DMS 273 (cell line): ENCODE measurements at regions not wholly inside any gene's neighbourhood (a gene's known extent, or its start where the extent isn't known, plus 50 kb on each side); places are given as distances from the start of the nearest gene placed in this dataset.

Experiments used
- DNase-seq: peaks from one replicate; lab custom pipeline; 2025; ENCODE audit not compliant: unreplicated experiment; lab: John Stamatoyannopoulos, UW

DNA sequence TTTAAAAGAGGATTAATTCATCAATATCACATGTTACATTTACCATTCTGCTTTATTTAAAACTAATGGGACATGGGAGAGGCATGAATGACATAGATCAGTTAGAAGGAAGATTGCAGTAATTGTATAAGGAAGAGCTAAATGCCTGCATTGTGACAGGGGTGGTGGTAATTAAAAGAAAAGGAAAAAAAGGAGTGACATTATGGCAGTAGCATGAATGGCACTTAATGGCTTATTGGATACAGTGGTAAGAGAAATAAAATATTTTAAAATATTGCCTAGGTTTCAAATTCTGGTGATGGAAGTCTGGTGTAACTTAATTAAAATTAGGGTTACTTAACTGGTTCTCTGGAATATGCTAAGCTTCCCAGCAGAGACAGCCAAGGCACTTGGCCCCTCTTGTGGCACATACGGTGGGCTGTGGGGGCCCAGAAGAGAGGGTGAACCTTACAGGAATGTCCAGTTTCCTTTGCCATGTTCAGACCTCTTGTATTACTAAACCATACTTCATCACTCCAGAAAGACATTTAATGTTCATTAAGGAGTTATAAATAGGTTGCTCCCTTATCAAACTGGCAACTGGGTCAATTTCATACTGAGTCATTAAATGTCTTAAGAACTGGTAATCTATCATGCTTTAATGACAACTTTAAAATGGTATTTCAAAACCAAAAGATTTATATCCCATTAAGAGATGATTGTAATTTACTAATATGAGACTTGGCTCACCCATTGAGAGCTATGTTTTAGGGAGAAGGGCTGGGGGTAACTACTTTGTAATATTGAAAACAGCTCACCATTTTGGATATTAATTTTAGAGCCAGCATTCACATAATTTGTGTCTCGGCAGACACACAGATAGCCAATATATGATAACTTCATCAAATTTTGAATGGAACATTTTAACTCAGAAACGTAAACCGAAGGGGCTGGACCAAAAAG lies 798.9 kb upstream of the PIK3C3 start:
- DNase-seq = no peak

GRCh38 chr18:41155025-41155424 lies 800.0 kb upstream of the PIK3C3 start:
- no peak for DNase-seq

- no peak for DNase-seq
These were observed 801.2 kb upstream of the PIK3C3 start for GRCh38 chr18:41153871-41154270.

GRCh38 chr18:41150316-41150715 lies 804.7 kb upstream of the PIK3C3 start:
- peak; percentile 4 for DNase-seq

GRCh38 chr18:41146301-41146700 lies 808.7 kb upstream of the PIK3C3 start:
- no peak for DNase-seq

DNA sequence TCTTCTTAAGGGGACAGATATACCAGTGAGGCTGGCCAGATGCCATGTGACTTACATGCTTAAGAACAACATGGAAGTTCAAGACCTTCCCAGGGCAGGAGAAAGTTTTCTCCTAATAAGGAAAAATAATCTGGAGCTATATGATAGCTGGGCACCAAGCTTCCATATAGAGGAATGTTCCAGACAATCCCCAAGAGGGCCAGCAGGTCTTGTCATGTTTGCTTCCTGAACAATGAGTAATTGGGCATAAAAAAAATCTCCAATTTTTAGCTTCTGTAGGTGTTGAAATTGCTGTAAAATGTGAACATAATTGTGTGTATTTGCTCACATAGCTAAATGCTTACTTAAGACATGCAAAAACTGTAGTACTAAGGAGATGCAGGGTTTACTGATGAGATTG lies 809.5 kb upstream of the PIK3C3 start:
- no peak for DNase-seq

GRCh38 chr18:41144441-41144840 lies 810.6 kb upstream of the PIK3C3 start:
- DNase-seq = no peak

DNA sequence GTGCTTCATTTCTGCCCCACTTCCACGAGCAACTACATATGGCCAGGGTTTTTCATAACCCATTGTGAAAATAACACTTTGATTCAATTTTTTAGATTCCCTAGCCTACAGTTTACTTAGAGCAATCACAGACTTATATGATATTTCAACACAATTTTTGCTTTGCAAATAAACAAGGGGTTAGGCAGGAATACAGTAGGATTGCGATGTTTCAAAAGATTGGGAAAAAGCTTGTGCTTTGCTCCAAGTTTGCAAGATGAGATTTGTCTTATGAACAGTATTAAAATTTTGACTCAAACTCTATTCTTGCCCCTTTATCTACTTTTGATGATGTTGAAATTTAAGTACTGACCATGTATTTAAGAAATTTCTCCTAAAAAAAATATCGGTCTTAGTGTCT lies 814.5 kb upstream of the PIK3C3 start:
- no peak for DNase-seq

- no peak for DNase-seq
These were observed 819.9 kb upstream of the PIK3C3 start for GRCh38 chr18:41135146-41135545.

DNA sequence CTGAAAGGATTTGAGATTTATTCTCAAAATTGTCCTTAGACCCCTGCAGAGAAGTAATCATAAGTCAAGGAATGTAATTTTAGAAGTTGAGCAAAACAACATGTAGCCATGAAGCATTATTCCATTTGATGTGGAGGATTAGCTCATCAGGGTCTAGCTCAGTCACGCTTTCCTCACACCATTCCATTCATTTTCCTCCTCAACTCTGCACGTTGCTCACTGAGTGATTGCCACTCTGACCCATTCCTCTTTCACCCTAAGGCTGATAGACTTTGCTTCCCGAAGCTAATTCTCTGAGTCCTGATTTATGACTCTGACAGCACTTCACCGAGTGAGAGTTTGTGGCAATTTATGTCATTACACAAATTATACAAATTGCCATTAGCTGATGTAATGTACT lies 820.6 kb upstream of the PIK3C3 start:
- no peak for DNase-seq

- DNase-seq = no peak
These were observed 824.0 kb upstream of the PIK3C3 start for GRCh38 chr18:41131050-41131449.

DNA sequence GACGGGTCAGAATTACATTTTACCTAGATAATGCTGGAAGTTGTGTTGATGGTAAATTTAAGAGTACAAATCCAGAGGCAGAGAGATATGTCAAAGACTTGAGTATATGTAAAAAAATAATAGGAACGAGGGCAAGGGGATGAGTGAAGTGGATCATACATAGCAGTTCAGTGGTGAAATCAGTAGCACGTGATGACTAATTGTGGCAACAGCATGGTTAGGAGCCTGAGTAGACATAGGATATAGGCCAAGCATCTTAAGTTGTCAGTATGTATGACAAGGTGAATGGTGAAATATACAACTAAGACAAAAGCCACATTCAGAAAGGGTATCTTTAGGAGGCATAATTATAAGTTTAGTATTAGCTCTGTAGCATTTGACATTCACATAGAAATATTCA lies 826.5 kb upstream of the PIK3C3 start:
- DNase-seq = no peak

GRCh38 chr18:41128126-41128525 lies 826.9 kb upstream of the PIK3C3 start:
- no peak for DNase-seq

GRCh38 chr18:41126541-41127235 lies 828.3 kb upstream of the PIK3C3 start:
- DNase-seq = no peak

GRCh38 chr18:41121116-41121826 lies 833.8 kb upstream of the PIK3C3 start:
- no peak for DNase-seq

DNA sequence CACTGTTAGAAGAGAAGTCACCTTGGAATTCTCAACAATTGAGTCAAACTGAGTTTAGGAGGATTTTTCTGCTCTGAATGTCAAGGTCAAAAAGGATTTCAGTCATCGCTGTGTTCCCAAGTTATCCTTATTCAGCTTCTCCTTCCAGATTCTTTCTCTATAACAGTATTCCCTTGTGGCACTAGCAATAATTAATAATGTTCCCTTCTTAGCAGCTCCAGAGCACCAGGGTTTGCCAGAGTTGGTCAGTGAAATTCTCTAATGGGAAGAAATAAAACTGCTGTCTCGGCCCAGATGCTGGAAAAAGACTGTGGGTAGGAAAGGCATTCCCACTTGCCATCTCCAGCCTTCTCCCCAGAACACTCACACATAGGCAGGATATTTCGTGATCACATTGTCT lies 836.0 kb upstream of the PIK3C3 start:
- no peak for DNase-seq

DNA sequence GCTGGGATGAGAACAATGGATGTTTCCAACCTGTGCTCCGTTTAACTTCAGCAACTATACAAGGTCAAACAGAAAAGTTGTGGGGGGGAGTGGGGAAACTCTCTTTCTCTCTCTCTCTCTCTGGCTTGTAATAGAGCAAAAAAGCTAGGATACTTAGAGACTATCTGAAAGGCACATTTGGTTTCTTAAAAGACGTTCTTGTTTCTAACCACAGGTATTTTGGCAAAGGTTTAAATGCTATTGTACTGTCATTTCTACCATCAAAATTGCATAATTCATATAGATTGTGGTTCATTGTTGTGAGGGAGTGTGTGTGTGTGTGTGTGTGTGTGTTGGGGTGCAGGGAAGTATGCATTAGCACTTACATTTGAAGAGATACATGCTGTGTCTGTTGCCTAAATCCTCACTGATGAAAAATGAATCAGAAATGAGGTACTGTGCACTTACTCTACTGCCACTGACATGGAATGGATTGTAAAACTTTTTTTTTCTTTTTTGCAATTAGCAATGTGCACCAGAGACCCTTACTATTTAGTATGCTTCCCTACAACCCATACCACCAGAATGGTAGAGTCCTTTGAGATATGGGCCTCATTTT lies 841.0 kb upstream of the PIK3C3 start:
- no peak for DNase-seq

GRCh38 chr18:41099451-41099850 lies 855.6 kb upstream of the PIK3C3 start:
- no peak for DNase-seq

DNA sequence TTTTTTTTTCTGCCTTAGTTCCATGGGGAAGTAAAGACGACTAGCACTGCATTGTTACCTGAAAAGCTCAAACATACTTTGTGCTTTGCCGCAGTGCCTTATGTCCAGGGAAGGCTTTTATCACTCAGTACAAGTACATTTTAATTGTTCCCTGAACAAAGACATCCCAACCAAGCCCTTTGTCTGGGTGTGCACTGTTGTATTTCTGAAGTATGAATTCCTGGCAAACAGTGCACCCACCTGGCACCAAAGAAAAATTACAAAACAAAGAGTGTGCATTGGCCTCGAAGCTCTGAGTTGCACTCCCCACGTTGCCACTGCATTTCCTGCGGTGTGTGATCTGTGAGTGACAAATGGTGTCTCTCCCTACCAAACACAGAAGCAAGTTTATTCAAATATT lies 858.5 kb upstream of the PIK3C3 start:
- DNase-seq = peak; percentile 44

GRCh38 chr18:41077076-41077475 lies 878.0 kb upstream of the PIK3C3 start:
- no peak for DNase-seq

GRCh38 chr18:41075212-41075611 lies 879.8 kb upstream of the PIK3C3 start:
- DNase-seq = no peak
